ENCODE measurements at regions not wholly inside any gene's neighbourhood (a gene's known extent, or its start where the extent isn't known, plus 50 kb on each side); places are given as distances from the start of the nearest gene placed in this dataset.
"Not testable (repeated sequence)": the region's sequence is repeated elsewhere in the genome, so short reads cannot be mapped to it uniquely, and the experiment has no call there.

DNA sequence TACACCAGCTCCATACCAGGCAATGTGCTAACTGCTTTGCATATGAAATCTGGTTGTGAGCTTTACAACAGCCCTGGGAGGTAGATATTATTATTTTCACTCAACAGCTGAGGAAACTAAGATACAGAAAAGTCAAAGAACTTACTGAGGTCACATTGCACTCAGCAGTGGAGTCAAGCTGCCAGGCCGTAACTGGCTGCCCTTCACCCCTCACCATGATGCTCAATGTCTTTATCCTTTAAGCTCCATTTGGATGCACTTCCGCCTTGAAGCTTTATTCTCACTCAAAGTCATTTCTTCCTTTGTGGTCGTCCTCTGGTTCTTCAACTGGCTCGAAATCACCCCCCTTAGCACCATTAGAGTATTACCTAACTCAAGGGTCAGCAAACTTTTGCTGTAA lies 81.7 kb upstream of the RALGPS2 start:
- no peak for DNase-seq

DNA sequence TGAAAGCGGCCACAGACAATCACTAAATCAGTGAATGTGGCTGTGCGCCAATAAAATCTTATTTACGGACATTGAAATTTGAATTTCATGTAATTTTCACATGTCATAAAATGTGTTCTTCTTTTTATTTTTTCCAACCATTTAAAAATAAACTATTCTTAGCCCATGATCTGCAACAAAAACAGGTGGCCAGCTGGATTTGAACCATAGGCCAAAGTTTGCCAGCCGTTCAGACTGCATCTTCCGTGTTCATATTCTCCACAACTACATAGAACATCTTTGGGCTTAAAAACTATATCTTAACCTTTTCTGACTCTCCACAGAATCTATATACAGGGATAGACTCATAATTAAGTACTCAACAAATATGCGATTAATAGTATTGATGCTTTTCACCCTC lies 81.2 kb upstream of the RALGPS2 start:
- DNase-seq, result no peak

DNA sequence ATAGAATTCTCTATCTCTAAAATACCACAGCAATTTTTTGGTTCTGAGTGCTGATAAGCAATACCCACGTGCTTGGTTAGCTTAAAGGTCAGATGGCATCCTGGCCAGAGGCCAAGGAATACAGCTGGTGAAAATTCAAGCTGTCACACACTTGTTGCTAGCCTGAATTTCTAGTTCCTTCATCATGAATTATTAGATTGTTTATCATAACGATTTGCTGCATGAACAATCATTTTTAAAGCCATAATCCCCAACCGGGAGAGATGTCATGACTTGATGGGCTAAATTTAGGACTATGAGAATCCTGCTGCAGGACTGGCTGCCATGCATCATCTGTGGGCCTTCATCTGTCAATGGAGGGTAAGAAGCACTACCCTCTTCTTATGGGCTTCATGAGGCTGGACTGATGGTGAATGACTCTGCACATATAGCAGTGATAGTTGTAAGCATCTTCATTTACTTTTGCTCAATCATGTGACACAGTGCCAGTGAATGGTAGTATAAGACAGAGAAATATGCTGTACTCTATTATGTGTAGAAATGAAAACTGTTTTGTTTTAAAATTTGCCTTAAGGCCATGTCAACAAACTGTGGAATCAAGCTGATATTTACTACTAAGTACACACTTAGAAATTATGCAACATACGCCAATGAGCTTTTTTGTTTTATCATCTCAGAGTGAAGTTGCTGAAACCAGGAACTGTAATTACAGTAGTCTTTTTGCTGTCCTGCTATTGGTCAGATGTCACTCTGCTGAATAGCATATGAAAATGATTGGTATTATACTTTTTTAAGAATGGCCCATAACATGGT lies 80.5 kb upstream of the RALGPS2 start:
- no peak for DNase-seq

DNA sequence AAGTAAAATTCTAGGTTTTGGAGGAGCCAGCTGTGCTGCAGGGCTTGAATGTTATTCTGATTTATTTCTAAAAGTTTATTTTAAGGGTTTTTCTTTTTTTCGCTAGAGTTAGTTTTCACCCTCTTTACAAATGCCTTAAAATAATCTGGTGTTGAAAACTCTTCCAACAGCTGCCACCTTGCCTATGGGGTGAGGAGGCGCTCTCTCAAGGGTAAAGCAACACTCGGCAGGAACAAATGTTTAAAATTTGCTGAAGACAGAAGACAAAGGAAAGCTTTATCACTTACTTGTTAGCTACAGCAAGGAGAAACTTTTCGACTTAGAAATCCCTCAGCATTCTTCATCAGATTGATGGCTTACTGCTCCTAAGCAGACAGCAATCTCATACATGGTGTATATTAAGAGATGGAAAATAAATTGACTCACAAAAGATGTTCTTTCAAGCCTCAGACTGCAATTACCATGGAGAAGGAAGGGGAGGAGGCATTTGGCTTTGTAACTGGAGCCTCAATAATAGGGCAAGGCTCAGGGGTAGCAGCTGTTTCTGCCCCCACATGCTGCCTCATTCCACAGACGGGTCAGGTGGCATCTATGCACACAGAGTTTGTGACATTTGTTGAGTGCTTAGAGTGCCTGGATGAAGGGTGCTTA lies 79.8 kb upstream of the RALGPS2 start:
- peak; percentile 45 for DNase-seq

DNA sequence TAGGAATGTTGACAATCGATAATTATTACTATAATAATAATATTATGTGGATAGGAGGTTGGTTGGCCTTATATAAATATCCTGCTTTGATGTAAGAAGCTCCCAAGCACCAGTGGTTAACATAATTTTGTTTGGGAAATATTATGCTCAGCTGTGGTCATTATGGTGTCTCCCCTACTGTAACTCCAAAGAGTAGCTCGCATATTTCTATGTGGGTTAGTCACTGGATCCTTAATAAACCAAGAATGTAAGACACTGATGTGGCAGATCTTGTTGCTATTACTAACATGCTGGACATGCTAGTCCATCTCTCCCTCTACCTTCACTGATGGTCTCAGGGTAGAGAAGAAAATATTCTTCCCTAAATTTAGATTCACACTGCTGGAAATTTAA lies 79.2 kb upstream of the RALGPS2 start:
- no peak for DNase-seq

DNA sequence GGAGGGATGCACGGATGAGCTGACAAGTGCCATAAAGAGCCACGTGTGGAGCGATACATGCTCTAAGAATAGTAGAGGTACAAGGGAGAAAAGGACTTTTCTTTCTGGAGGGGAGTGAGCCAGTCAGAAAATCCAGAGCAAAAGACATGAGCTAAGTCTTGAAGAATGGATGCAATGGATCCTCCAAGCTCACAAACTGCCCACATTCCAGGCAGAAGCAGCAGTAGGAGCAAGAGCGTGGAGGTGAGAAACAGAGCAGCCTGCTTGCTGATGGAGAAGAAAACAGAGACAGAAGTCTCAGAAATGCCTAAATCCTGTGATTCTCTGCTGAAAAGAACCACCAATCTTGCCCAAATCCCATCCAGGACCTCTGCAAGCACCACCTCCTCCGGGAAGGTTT lies 78.2 kb upstream of the RALGPS2 start:
- no peak for DNase-seq

DNA sequence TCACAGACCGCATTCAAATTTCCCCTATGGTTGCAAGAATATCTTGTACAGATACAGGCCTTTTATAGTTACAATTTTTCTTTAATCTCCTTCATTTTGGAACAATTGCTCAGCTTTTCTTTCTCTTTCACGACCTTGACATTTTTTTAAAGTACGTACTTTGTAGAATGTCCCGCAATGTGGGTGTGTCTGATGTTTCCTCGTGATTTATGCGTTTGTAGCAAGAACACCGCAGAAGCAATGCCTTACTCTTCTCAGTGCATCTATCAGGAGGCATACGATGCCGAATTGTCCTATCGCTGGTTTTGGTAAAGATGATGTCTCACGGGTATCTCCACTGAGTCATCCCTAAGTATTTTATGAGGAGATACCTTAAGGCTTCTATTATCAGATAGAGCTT lies 76.9 kb upstream of the RALGPS2 start:
- no peak for DNase-seq

DNA sequence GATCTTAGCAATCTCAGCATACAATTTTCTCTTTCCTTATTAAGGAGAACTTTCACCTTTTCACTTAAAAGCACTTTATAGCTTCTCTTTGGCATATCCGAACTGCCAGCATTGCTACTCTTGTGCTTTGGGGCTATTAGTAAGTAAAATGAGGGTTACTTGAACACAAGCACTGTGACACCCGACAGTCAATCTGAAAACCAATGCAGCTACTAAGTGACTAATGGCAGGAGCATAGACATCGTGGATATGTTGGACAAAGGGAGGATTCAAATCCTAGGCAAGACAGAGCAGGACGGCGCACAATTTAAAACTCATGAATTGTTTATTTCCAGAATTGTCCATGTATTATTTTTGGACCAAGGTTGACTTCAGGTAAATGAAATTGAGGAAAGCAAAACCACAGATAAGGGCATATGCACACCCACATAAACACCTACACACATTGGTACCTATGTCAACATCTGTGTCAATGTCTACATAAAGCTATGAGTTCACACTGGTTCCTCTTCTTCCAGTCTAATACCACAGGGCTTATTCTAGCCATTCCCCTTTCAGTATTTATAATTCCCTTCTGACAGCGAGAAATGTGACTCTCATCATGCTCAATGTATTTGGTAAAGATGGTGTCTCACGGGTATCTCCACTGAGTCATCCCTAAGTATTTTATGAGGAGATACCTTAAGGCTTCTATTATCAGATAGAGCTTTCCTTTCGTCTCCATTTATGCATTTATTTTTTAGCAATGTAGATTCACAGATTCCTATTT lies 75.3 kb upstream of the RALGPS2 start:
- DNase-seq, result no peak

DNA sequence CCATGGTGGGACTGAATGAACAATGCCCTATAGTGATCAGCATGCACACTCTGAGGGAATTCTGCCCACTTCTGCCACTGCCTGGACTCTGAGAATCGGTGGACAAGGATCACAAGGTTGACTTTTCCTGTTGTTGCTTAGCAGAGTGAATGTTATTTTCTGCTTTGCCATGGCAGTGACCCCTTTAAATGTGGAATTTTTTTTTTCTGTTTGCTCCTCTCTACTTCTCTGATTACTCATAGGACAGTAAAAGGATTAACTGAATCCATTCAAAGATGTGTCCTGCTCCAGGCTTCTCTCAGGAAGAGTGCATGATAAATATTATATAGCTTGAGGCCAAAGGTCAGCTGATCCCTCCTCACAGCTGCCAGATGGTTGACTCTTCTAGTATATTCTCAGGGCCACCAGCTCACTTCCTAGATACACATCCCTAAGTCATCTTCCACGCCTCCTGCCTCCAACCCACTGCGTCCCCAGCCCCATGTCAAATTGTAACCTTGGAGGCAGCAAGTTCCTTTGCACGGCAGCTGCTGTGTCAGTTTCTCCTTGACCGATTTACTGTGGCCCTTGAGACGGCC lies 74.0 kb upstream of the RALGPS2 start:
- DNase-seq, result peak; percentile 54

DNA sequence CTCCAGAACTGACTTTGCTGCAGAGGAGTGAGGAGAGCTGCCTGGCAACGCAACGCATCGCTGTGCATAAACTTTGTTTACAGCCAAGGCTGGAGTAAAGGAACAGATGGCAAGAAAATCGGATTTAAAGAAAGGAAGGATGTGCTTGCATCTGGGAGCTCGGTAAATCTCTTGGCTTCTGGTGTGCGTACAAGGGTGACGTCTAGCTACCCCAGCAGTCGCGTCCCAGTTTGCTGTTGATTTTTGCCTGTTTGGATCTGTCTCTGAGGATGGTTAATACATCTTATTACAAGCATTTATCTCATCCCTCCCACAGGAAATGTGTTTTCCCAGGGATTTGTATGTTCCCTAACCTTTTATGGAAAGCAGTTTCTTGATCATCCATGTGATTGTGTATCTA lies 73.3 kb upstream of the RALGPS2 start:
- DNase-seq, result peak; percentile 56

DNA sequence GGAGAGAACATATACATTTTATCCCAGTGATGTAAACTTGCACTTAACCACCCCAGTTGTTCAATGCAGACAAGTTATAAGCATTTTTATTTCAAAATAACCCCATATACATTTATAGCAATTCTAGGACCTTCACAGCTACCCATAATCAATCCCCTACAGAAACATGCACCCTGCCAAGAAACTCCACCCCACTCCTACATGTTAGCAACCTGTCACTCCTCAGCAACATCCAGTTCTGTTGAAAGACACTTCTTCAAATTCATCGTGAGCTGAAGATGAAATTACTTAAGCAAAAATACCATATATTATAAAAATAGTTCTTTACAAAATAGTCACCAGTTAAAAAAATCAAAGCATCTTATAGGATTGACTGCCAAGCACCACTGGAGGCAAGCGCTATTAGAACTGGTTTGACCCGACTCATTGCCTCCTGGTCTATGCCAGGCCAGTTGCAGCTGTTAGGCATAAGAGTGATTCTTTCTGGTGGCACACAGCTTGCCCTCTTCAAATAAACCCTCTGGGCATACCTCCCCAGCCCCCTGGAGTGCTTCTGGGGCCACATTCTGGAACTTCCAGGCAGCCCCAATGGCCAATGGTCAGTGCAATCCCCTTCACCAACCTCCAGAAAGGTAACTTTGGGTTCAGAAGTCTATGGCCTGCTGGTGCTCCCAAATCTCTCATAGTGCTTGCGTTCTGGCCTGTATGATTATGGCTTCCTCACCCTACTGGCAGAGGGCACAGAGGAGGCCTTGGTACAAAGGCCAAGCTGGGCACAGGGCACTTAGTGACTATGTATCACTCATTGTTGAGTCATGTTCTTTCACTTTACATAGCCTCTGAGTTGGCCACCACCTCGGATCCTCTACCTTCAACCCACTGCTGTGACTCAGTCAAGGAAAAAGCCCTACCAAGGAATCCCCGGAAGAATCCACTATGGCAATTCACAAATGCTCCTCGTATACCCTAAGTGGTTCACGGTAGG lies 72.2 kb upstream of the RALGPS2 start:
- DNase-seq, result no peak

DNA sequence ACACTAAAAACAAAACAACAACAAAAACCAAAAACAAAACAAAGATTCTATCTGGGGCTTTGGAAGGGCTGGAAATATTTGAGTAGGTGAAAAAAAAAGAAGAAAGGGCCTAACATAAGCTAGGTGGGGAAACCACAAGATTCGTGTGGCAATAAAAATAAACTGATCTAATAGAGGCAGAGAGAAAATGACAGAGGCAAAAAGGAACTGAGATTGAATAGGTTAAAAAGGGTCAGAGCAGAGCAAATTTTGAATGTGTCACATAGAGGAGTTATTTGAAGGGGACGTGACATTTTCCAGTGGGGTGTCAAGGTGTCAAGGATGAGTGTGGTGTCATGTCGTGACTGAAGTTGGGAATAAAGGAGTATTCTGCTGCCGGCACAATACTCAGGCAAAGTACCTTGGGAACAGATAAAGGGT lies 65.2 kb upstream of the RALGPS2 start:
- DNase-seq, result no peak

DNA sequence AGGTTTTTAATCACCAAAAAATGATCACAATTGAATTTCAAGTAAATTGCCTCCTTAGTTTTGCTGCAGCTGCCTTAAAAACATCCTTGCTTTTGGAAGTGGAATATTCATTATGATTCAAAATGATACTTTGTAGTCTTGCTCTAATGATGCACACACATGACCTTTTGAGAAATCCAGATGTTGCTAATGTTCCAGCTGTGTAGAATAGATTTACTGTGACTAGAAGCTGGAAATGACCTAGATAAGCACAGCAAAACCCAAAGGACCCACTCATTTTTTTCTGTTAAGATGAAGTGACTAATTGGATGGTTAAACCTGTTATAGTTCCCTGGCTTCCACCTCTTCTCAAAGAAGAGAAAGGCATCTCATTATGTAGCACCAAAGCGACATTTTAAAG lies 64.6 kb upstream of the RALGPS2 start:
- DNase-seq, result no peak

DNA sequence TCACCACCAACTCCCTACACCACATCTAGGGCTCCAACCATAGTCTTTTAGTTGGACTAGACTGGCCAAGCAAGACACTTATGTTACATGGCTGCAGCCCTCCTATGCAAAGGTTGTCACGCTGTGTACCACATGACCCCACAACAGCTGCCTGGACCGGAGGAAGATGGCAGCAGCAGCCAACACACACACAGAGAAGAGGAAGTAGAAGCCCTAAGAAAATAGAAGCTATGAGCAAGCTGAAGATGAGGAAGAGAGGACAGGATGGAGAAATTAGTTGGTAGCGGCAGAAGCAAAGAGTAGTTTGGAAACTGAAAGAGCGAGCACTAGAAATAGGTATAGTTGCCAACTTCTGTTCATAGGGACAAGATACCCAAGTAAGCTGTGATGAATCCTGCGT lies 60.8 kb upstream of the RALGPS2 start:
- no peak for DNase-seq

DNA sequence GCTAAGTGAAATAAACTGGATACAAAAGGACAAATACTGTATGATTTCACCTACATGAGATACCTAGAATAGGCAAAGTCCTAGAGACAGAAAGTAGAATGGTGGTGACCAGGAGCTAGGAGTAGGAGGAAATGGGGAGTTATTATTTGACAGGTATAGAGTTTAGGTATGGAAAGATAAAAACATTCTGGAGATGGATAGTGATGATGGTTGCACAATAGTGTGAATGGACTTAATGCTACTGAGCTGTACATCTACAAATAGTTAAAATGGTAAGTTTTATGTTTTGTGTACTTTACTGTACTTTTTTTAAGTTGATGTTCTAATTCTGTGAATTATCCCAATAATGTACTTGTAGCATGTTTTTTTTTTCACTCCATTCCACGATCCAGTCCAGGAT lies 59.5 kb upstream of the RALGPS2 start:
- DNase-seq, result no peak

DNA sequence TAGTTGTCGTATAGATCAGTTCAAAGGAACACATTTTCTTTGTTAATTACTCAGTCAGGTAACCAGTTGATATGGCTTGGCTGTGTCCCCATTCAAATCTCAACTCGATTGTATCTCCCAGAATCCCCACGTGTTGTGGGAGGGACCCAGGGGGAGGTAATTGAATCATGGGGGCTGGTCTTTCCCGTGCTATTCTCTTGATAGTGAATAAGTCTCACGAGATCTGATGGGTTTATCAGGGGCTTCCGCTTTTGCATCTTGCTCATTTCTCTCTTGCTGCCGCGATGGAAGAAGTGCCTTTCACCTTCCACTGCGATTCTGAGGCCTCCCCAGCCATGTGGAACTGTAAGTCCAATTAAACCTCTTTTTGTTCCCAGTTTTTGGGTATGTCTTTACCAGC lies 58.2 kb upstream of the RALGPS2 start:
- not testable (repeated sequence) for DNase-seq

DNA sequence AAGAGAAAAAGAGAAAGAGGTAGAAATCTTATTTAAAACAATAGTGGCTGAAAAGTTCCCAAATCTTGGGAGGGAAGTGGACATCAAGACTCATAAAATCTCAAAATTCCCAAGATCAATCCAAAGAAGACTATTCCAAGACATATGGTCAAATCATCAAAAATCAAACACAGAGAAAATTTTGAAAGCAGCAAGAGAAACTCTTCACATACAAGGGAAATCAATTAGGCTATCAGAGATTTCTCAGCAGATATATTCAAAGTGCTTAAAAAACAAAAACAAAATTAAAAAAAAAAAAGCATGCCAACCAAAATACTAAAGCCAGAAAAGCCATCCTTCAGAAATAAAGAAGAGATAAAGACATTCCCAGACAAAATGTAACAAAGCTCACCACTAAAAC lies 52.6 kb upstream of the RALGPS2 start:
- DNase-seq, result no peak

DNA sequence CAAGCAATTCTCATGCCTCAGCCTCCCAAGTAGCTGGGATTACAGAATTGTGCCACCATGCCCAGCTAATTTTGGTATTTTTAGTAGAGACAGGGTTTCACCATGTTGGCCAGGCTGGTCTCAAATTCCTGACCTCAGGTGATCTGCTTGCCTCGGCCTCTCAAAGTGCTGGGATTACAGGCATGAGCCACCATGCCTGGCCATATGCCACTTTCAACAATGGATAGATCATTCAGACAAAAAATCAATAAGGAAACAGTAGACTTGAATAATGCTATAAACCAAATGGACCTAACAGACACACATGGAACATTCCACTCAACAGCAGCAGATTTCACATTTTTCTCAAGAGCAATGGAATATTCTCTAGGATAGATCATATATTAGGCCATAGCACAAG lies 50.5 kb upstream of the RALGPS2 start:
- DNase-seq, result not testable (repeated sequence)
